ENCODE measurements at regions not wholly inside any gene's neighbourhood (a gene's known extent, or its start where the extent isn't known, plus 50 kb on each side); places are given as distances from the start of the nearest gene placed in this dataset.

GRCh38 chr6:6881438-6882225 lies 226.1 kb upstream of the RREB1 start:
- TF ChIP-seq GATA1 (IDR thresholded peaks at IDR 0.05; ENCODE audit: low read depth, low read length) = no peak
- no peak for TF ChIP-seq POLR2A (IDR thresholded peaks at IDR 0.05; ENCODE audit: low read length)
- peak in 1 of 2 experiments; percentile 32 for DNase-seq

GRCh38 chr6:6882592-6882991 lies 225.2 kb upstream of the RREB1 start:
- DNase-seq = no peak
- no peak for TF ChIP-seq GATA1 (IDR thresholded peaks at IDR 0.05; ENCODE audit: low read depth, low read length)
- TF ChIP-seq POLR2A (IDR thresholded peaks at IDR 0.05; ENCODE audit: low read length) = no peak

GRCh38 chr6:6883011-6883410 lies 224.8 kb upstream of the RREB1 start:
- no peak for DNase-seq
- no peak for TF ChIP-seq POLR2A (IDR thresholded peaks at IDR 0.05; ENCODE audit: low read length)
- no peak for TF ChIP-seq GATA1 (IDR thresholded peaks at IDR 0.05; ENCODE audit: low read depth, low read length)

- peak in 1 of 2 experiments; percentile 16 for DNase-seq
- no peak for TF ChIP-seq POLR2A (IDR thresholded peaks at IDR 0.05; ENCODE audit: low read length)
- no peak for TF ChIP-seq GATA1 (IDR thresholded peaks at IDR 0.05; ENCODE audit: low read depth, low read length)
Measured at GRCh38 chr6:6884193-6884627, 223.6 kb upstream of the RREB1 start.

GRCh38 chr6:6884916-6885315 lies 222.8 kb upstream of the RREB1 start:
- TF ChIP-seq POLR2A (IDR thresholded peaks at IDR 0.05; ENCODE audit: low read length) (no peak), GATA1 (IDR thresholded peaks at IDR 0.05; ENCODE audit: low read depth, low read length) (no peak)
- no peak for DNase-seq

- TF ChIP-seq POLR2A (IDR thresholded peaks at IDR 0.05; ENCODE audit: low read length) = no peak
- no peak for TF ChIP-seq GATA1 (IDR thresholded peaks at IDR 0.05; ENCODE audit: low read depth, low read length)
- peak; percentile 83 to 86 for DNase-seq
Measured at GRCh38 chr6:6885521-6886170, 222.1 kb upstream of the RREB1 start.

GRCh38 chr6:6886171-6886885 lies 221.4 kb upstream of the RREB1 start:
- TF ChIP-seq POLR2A (IDR thresholded peaks at IDR 0.05; ENCODE audit: low read length) (peak; percentile 60), GATA1 (IDR thresholded peaks at IDR 0.05; ENCODE audit: low read depth, low read length) (peak; percentile 39)
- DNase-seq = peak; percentile 87 to 97

GRCh38 chr6:6886886-6887285 lies 220.9 kb upstream of the RREB1 start:
- no peak for TF ChIP-seq POLR2A (IDR thresholded peaks at IDR 0.05; ENCODE audit: low read length)
- no peak for TF ChIP-seq GATA1 (IDR thresholded peaks at IDR 0.05; ENCODE audit: low read depth, low read length)
- DNase-seq = no peak

- no peak for TF ChIP-seq GATA1 (IDR thresholded peaks at IDR 0.05; ENCODE audit: low read depth, low read length)
- TF ChIP-seq POLR2A (IDR thresholded peaks at IDR 0.05; ENCODE audit: low read length) = no peak
- peak in 1 of 2 experiments; percentile 36 for DNase-seq
Measured at GRCh38 chr6:6889601-6890000, 218.2 kb upstream of the RREB1 start.

GRCh38 chr6:6890400-6890858 lies 217.3 kb upstream of the RREB1 start:
- DNase-seq = peak; percentile 82
- TF ChIP-seq GATA1 (IDR thresholded peaks at IDR 0.05; ENCODE audit: low read depth, low read length) (no peak), POLR2A (IDR thresholded peaks at IDR 0.05; ENCODE audit: low read length) (peak; percentile 18)

- DNase-seq = peak; percentile 16 to 39
- TF ChIP-seq POLR2A (IDR thresholded peaks at IDR 0.05; ENCODE audit: low read length) (no peak), GATA1 (IDR thresholded peaks at IDR 0.05; ENCODE audit: low read depth, low read length) (no peak)
Measured at GRCh38 chr6:6891125-6891721, 216.5 kb upstream of the RREB1 start.

- TF ChIP-seq POLR2A (IDR thresholded peaks at IDR 0.05; ENCODE audit: low read length) = no peak
Measured at GRCh38 chr6:6891949-6892461, 215.8 kb upstream of the RREB1 start.

GRCh38 chr6:6892744-6893583 lies 214.8 kb upstream of the RREB1 start:
- no peak for DNase-seq
- no peak for TF ChIP-seq POLR2A (IDR thresholded peaks at IDR 0.05; ENCODE audit: low read length)
- no peak for TF ChIP-seq GATA1 (IDR thresholded peaks at IDR 0.05; ENCODE audit: low read depth, low read length)

More at GRCh38 chr6:6891949-6892461, 215.8 kb upstream of the RREB1 start:
- DNase-seq = no peak
